ENCODE measurements at regions not wholly inside any gene's neighbourhood (a gene's known extent, or its start where the extent isn't known, plus 50 kb on each side); places are given as distances from the start of the nearest gene placed in this dataset.
A peak's percentile ranks its signal among the peaks of the same experiment; 100 is the strongest.

- TF ChIP-seq CTCF (IDR thresholded peaks at IDR 0.05; ENCODE audit: insufficient read depth, low read depth, low read length): no peak
- no peak for TF ChIP-seq EZH2 (IDR thresholded peaks at IDR 0.05; ENCODE audit: insufficient read depth, low read length)
- no peak for DNase-seq (ENCODE audit: low read depth)
- Histone ChIP-seq H4K20me1 (ENCODE audit: insufficient read depth, low read length) (no peaks in the 10 kb centered on the region), H3K4me2 (ENCODE audit: low read length) (no peak overlapping the region), H3K4me3 (ENCODE audit: insufficient read depth, low read depth, low read length) (no peak overlapping the region), H3K36me3 (ENCODE audit: insufficient read depth, low read length) (no peaks in the 10 kb centered on the region), H3K9ac (ENCODE audit: low read length) (no peak overlapping the region), H3K9me3 (ENCODE audit: insufficient read depth, low read depth, low read length) (no peaks in the 10 kb centered on the region), H2AFZ (ENCODE audit: low read depth, low read length) (no peak overlapping the region), H3K27ac (ENCODE audit: low read depth, low read length) (no peak overlapping the region), H3K79me2 (ENCODE audit: insufficient read depth, low read length) (no peaks in the 10 kb centered on the region), H3K4me1 (ENCODE audit: insufficient read depth, low read length) (no peaks in the 10 kb centered on the region), H3K27me3 (ENCODE audit: insufficient read depth, low read length) (no peaks in the 10 kb centered on the region)
- no peaks in the 10 kb centered on the region for H3K4me1 Mint-ChIP-seq (ENCODE audit: low read depth, unreplicated experiment)
- no peaks in the 10 kb centered on the region for H3K9me3 Mint-ChIP-seq (ENCODE audit: unreplicated experiment)
- no peaks in the 10 kb centered on the region for H3K36me3 Mint-ChIP-seq (ENCODE audit: low read depth, unreplicated experiment)
- no peak overlapping the region for H3K27ac Mint-ChIP-seq (ENCODE audit: unreplicated experiment)
- H3K4me3 Mint-ChIP-seq (ENCODE audit: unreplicated experiment): no peak overlapping the region
- no peak for FAIRE-seq
- no peaks in the 10 kb centered on the region for H3K27me3 Mint-ChIP-seq (ENCODE audit: low read depth, unreplicated experiment)
Observed at GRCh38 chr2:180307096-180307495, 300.0 kb upstream of the CWC22 start.

GRCh38 chr2:180306346-180306745 is 299.2 kb upstream of the CWC22 start:
- no peak overlapping the region for H2AFZ ChIP-seq (ENCODE audit: low read depth, low read length)
- H3K4me1 Mint-ChIP-seq (ENCODE audit: low read depth, unreplicated experiment): no peaks in the 10 kb centered on the region
- H3K27ac Mint-ChIP-seq (ENCODE audit: unreplicated experiment): no peak overlapping the region
- H3K4me1 ChIP-seq (ENCODE audit: insufficient read depth, low read length): no peaks in the 10 kb centered on the region
- H3K36me3 ChIP-seq (ENCODE audit: insufficient read depth, low read length): no peaks in the 10 kb centered on the region
- H3K27ac ChIP-seq (ENCODE audit: low read depth, low read length): no peak overlapping the region
- H3K36me3 Mint-ChIP-seq (ENCODE audit: low read depth, unreplicated experiment): no peaks in the 10 kb centered on the region
- H3K27me3 ChIP-seq (ENCODE audit: insufficient read depth, low read length): no peaks in the 10 kb centered on the region
- H3K4me2 ChIP-seq (ENCODE audit: low read length): no peak overlapping the region
- DNase-seq (ENCODE audit: low read depth) (no peak), FAIRE-seq (no peak)
- no peaks in the 10 kb centered on the region for H3K79me2 ChIP-seq (ENCODE audit: insufficient read depth, low read length)
- no peaks in the 10 kb centered on the region for H3K9me3 ChIP-seq (ENCODE audit: insufficient read depth, low read depth, low read length)
- peaks cover 3% of the 10 kb centered on the region for H3K9me3 Mint-ChIP-seq (ENCODE audit: unreplicated experiment)
- TF ChIP-seq EZH2 (IDR thresholded peaks at IDR 0.05; ENCODE audit: insufficient read depth, low read length) (no peak), CTCF (IDR thresholded peaks at IDR 0.05; ENCODE audit: insufficient read depth, low read depth, low read length) (no peak)
- no peaks in the 10 kb centered on the region for H3K27me3 Mint-ChIP-seq (ENCODE audit: low read depth, unreplicated experiment)
- no peak overlapping the region for H3K9ac ChIP-seq (ENCODE audit: low read length)
- H3K4me3 Mint-ChIP-seq (ENCODE audit: unreplicated experiment): no peak overlapping the region
- no peak overlapping the region for H3K4me3 ChIP-seq (ENCODE audit: insufficient read depth, low read depth, low read length)
- no peaks in the 10 kb centered on the region for H4K20me1 ChIP-seq (ENCODE audit: insufficient read depth, low read length)

- H3K4me3 Mint-ChIP-seq (ENCODE audit: unreplicated experiment): no peak overlapping the region
- no peak overlapping the region for H2AFZ ChIP-seq (ENCODE audit: low read depth, low read length)
- FAIRE-seq (peak; percentile 17), DNase-seq (ENCODE audit: low read depth) (peak; percentile 66)
- H3K27ac ChIP-seq (ENCODE audit: low read depth, low read length): peak overlapping the region; percentile 70
- no peaks in the 10 kb centered on the region for H3K27me3 Mint-ChIP-seq (ENCODE audit: low read depth, unreplicated experiment)
- peaks cover 14% of the 10 kb centered on the region for H3K4me1 ChIP-seq (ENCODE audit: insufficient read depth, low read length)
- H3K36me3 ChIP-seq (ENCODE audit: insufficient read depth, low read length): no peaks in the 10 kb centered on the region
- peak overlapping the region; percentile 79 for H3K4me2 ChIP-seq (ENCODE audit: low read length)
- H3K9ac ChIP-seq (ENCODE audit: low read length): no peak overlapping the region
- H4K20me1 ChIP-seq (ENCODE audit: insufficient read depth, low read length): no peaks in the 10 kb centered on the region
- no peaks in the 10 kb centered on the region for H3K27me3 ChIP-seq (ENCODE audit: insufficient read depth, low read length)
- H3K27ac Mint-ChIP-seq (ENCODE audit: unreplicated experiment): no peak overlapping the region
- no peaks in the 10 kb centered on the region for H3K9me3 Mint-ChIP-seq (ENCODE audit: unreplicated experiment)
- H3K4me1 Mint-ChIP-seq (ENCODE audit: low read depth, unreplicated experiment): peaks cover 6% of the 10 kb centered on the region
- TF ChIP-seq EZH2 (IDR thresholded peaks at IDR 0.05; ENCODE audit: insufficient read depth, low read length) (no peak), CTCF (IDR thresholded peaks at IDR 0.05; ENCODE audit: insufficient read depth, low read depth, low read length) (no peak)
- no peak overlapping the region for H3K4me3 ChIP-seq (ENCODE audit: insufficient read depth, low read depth, low read length)
- H3K79me2 ChIP-seq (ENCODE audit: insufficient read depth, low read length): no peaks in the 10 kb centered on the region
- H3K36me3 Mint-ChIP-seq (ENCODE audit: low read depth, unreplicated experiment): no peaks in the 10 kb centered on the region
- H3K9me3 ChIP-seq (ENCODE audit: insufficient read depth, low read depth, low read length): no peaks in the 10 kb centered on the region
Observed at GRCh38 chr2:180291552-180292421, 284.7 kb upstream of the CWC22 start.

Measured in astrocyte (in vitro differentiated cells and primary cell).